Left lobe of liver (tissue), 2 donors: ENCODE measurements at regions not wholly inside any gene's neighbourhood (a gene's known extent, or its start where the extent isn't known, plus 50 kb on each side); places are given as distances from the start of the nearest gene placed in this dataset.

Experiments used
- ATAC-seq: fragments of 200-7000 bp; cut with Tn5 transposase; one replicate; pipeline ENCODE4 v1.9.1; 2020; ENCODE audit warnings: mild to moderate bottlenecking, moderate library complexity
- DNase-seq: peaks from one replicate; pipeline ENCODE4 v3.0.0-alpha.2; 2020; ENCODE audit warnings: low spot score
- donor health status: DM: no; HTN: no; CAD: no; lungs with moderate emphysema.
- donor health status: DM: no; HTN: yes; CAD: no.

GRCh38 chr13:58594747-58595600 lies 963.4 kb downstream of the PCDH17 start:
- no peak for DNase-seq
- ATAC-seq = no peak

- ATAC-seq (no peak), DNase-seq (no peak)
Observed at GRCh38 chr13:58597552-58597951, 966.0 kb downstream of the PCDH17 start.

- DNase-seq (no peak), ATAC-seq (no peak)
Observed at GRCh38 chr13:58598241-58598640, 966.7 kb downstream of the PCDH17 start.

DNA sequence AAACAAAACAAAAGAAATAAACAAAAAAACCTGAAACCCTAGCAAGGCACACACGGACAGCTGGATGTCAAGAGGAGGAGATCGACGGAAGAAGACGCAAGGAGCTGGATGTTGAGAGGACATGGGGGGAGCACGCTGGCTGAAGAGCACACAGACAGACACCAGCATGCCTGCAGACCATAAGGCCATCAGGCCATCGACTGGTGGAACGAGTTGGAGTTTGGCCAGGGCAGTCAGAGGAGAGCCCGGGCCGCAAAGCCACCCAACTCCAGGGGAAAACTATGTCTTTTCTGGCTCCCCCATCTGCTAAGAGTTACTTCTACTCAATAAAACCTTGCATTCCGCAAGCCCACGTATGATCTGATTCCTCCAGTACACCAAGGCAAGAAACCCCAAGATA lies 979.6 kb downstream of the PCDH17 start:
- DNase-seq (no peak), ATAC-seq (no peak)

- ATAC-seq (no peak), DNase-seq (no peak)
Observed at GRCh38 chr13:58617880-58618665, 986.5 kb downstream of the PCDH17 start.

DNA sequence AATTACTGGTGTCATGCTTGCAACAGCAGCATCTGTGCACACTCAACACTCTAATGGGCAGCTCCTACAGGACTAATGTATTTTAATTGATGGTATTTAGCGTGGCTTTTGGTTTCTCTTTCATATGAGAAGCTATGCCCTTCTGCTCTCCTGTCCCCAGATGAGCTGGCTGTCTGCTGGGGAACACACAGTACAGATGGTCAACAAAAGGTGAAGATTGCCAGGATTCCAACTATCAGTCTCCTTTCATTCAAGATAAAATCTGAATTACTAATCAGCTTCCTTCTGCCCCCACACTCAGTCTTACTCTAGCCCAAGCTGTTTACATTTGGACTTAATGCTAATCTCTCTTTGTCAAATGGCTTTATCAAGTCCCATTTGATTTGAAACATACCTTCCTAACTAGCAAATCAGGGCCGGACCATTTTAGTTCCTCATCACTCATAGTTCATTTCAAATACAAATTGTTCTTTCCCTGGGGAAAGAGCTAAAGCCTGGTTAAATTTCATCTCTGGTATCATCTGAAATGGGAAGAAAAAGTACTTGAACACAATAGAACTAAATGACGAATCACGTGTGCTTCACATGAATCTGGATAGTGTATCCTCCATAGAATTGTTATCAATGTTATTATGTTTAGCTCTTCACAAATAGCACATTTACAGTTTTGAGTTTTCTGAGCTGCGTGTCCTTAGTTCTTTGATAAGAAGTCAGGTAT lies 988.0 kb downstream of the PCDH17 start:
- ATAC-seq (no peak), DNase-seq (no peak)

- no peak for ATAC-seq
- DNase-seq = no peak
Observed at GRCh38 chr13:58620176-58620575, 988.6 kb downstream of the PCDH17 start.

GRCh38 chr13:58625703-58626389 lies 994.3 kb downstream of the PCDH17 start:
- ATAC-seq (no peak), DNase-seq (no peak)

DNA sequence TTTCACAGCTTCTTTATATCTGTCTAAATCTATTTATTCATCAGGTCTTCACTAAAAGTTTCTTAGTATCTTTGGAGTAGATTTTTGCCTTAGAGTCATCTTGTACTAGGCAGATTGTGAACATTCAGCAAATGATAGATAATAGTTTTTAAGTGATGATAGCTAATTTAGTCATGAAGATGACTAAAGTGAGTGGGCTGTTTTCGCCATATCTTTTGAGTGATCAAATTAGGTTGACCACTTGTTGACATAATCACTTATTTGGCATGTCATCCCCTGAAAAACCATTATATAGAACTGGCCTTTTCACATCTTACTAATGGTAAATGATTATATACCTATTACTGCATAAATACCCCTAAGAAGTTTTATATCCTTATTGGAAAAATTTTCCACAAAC lies 999.2 kb downstream of the PCDH17 start:
- no peak for ATAC-seq
- DNase-seq = no peak

- no peak for ATAC-seq
- DNase-seq = no peak
Observed at GRCh38 chr13:58633226-58633625, 1001.7 kb downstream of the PCDH17 start.

DNA sequence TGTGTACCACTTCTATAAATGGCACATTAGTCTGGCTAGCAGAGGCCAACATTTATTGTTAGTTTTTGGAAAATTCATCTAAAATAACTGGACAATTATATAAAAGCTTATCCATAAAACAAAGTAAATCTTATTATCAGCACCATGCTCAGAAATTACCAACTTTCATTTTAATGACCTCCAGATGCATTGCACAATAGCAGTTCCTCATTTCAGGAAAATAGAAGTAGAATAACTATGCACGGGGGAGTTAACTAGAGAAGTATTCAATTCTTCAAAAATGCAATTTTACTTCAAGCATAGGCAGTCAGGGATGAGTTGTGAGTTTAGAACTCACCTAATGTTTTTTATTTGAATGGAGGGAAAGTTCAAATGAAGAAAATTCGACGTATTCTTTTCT lies 1023.5 kb downstream of the PCDH17 start:
- no peak for ATAC-seq
- no peak for DNase-seq

- ATAC-seq (no peak), DNase-seq (no peak)
Observed at GRCh38 chr13:58660826-58661225, 1029.3 kb downstream of the PCDH17 start.

DNA sequence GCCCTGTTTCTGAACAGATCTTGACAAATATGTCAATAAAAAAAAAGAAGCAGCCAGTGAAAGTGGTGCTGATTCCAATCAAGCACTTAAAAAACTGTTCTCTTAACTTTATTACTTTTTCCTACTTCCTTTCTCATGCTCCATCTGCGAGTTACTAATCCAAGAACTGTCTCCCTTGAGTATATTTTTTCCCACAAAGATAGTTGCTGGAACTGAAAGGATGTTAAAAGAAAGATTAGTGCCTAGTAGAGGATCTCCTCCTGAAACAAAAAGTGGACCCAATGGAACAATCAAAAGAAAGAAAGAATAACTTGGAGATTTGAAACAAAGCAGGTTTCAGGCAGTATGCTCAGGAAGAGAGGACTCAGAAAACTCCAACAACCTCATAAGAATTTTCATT lies 1034.8 kb downstream of the PCDH17 start:
- DNase-seq (no peak), ATAC-seq (no peak)

DNA sequence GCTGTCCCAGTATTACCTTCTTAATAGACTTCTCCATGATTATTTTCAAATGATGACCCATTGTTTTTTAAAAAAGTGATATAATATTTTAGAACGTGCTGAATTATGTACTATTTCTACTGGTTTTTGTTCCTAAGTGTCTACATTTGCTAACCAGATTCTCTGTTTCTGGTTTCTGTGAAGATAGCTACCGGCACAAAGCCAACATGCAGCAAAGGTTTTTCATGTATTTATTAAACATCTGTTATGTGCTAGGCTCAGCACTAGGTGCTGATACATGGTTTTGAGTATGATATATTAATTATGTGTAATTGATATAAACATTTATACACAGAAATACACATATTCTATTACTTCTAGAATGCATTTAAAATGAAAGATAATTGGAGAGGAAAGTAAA lies 1035.6 kb downstream of the PCDH17 start:
- DNase-seq = no peak
- no peak for ATAC-seq

GRCh38 chr13:58680115-58680514 lies 1048.6 kb downstream of the PCDH17 start:
- ATAC-seq = no peak
- no peak for DNase-seq

DNA sequence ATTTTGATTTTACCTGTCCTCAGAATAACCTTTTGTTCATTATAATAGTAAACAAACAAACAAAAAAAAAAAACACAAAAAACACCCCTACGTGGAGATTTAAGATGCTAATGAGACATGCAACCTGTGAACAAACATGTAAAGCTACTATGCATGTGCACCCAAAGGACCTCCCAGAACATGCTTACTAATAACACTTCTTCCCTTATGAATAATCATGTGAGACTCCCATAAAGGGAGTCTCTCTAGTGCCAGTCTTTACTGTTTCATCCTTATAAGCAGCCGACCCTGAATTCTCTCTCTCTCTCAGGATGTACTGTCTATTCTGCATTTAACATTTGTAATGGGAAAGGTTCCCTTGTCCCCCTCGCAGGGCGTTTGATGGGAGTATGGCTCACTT lies 1051.1 kb downstream of the PCDH17 start:
- DNase-seq (no peak), ATAC-seq (no peak)

DNA sequence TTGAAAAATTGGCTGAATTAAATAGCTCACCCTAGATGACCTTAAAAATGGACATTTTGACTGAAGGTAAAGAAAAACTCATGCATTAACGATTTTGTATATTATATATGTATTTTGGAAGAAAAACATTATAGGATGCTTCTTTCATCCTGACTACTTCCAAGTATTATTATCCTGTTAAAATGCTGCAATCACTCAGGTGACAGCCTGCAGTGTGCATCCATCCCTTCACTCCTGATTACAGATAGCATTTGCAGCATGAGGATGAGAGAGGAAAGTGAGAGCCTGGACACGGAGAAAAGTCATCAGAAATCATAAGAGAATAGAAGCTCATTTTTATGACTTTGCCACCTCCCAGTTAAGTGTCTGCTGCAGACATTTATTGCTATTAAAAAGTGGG lies 1055.6 kb downstream of the PCDH17 start:
- DNase-seq (no peak), ATAC-seq (no peak)

DNA sequence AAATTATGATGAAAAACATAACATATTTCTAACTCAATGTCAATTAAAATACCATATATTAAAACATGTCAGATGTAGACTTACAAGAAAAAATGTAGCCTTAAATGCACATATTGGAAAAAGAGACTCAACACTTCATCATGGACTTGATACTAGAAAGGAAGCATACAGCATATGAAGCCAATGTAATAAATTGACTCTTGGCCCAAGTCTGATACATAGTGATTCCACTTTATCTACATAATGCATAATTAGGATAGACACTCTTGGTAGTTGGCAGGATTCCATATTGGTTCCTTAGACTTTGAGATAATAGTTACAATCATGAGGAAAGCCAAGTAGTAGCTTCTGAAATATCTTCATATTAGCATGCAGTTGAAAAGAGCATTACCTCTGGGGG lies 1067.0 kb downstream of the PCDH17 start:
- ATAC-seq = no peak
- no peak for DNase-seq

GRCh38 chr13:58704953-58705352 lies 1073.4 kb downstream of the PCDH17 start:
- no peak for DNase-seq
- no peak for ATAC-seq

- DNase-seq (no peak), ATAC-seq (no peak)
Observed at GRCh38 chr13:58706421-58706820, 1074.9 kb downstream of the PCDH17 start.

DNA sequence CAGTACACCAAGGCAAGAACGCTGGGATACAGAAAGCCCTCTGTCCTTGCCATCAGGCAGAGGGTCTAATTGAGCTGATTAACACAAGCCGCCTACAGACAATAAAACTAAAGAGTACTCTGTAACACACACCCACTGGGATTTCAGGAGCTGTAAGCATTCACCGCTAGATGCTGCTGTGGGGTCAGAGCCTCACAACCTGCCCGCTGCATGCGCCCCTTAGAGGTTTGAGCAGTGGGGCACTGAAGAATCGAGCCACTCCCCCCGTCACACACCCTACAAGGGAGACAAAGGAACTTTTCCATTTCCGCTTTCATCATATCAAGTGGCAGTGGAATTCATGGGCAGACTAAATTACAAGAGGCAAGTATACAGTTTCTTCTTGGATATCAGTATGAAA lies 1080.6 kb downstream of the PCDH17 start:
- DNase-seq = no peak
- ATAC-seq = no peak
